ENCODE measurements at regions not wholly inside any gene's neighbourhood (a gene's known extent, or its start where the extent isn't known, plus 50 kb on each side); places are given as distances from the start of the nearest gene placed in this dataset.
A peak's percentile ranks its signal among the peaks of the same experiment; 100 is the strongest.

- TF ChIP-seq, protein P1, sequence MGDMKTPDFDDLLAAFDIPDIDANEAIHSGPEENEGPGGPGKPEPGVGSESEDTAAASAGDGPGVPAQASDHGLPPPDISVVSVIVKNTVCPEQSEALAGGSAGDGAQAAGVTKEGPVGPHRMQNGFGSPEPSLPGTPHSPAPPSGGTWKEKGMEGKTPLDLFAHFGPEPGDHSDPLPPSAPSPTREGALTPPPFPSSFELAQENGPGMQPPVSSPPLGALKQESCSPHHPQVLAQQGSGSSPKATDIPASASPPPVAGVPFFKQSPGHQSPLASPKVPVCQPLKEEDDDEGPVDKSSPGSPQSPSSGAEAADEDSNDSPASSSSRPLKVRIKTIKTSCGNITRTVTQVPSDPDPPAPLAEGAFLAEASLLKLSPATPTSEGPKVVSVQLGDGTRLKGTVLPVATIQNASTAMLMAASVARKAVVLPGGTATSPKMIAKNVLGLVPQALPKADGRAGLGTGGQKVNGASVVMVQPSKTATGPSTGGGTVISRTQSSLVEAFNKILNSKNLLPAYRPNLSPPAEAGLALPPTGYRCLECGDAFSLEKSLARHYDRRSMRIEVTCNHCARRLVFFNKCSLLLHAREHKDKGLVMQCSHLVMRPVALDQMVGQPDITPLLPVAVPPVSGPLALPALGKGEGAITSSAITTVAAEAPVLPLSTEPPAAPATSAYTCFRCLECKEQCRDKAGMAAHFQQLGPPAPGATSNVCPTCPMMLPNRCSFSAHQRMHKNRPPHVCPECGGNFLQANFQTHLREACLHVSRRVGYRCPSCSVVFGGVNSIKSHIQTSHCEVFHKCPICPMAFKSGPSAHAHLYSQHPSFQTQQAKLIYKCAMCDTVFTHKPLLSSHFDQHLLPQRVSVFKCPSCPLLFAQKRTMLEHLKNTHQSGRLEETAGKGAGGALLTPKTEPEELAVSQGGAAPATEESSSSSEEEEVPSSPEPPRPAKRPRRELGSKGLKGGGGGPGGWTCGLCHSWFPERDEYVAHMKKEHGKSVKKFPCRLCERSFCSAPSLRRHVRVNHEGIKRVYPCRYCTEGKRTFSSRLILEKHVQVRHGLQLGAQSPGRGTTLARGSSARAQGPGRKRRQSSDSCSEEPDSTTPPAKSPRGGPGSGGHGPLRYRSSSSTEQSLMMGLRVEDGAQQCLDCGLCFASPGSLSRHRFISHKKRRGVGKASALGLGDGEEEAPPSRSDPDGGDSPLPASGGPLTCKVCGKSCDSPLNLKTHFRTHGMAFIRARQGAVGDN (IDR thresholded peaks at IDR 0.05), result 0 out of 2 replicates have a peak, but pooled peaks have one; percentile 22
- TF ChIP-seq RBBP5 (conservative IDR thresholded peaks at IDR 0.05), result no peak
- TF ChIP-seq STAT1 (conservative IDR thresholded peaks at IDR 0.05), result no peak
- TF ChIP-seq BRCA1 (IDR thresholded peaks at IDR 0.05; ENCODE audit: low read depth, low read length), result no peak
- no peak for TF ChIP-seq RCOR1 (conservative IDR thresholded peaks at IDR 0.05; ENCODE audit: low read depth, low read length)
- TF ChIP-seq RELA (IDR thresholded peaks at IDR 0.05; ENCODE audit: borderline replicate concordance, partially characterized antibody), result no peak
- no peak for TF ChIP-seq REST (IDR thresholded peaks at IDR 0.05; ENCODE audit: low read depth, low read length)
- TF ChIP-seq CBX5 (IDR thresholded peaks at IDR 0.05; ENCODE audit: low read depth), result no peak
- TF ChIP-seq ZNF217 (IDR thresholded peaks at IDR 0.05), result no peak
- TF ChIP-seq HSF1 (IDR thresholded peaks at IDR 0.05; ENCODE audit: low read depth, low read length), result no peak
- TF ChIP-seq NRF1 (conservative IDR thresholded peaks at IDR 0.05; ENCODE audit: low read depth, low read length), result no peak
- TF ChIP-seq KLF5 (IDR thresholded peaks at IDR 0.05; ENCODE audit: partially characterized antibody), result no peak
- TF ChIP-seq DPF2 (IDR thresholded peaks at IDR 0.05), result no peak
- TF ChIP-seq MAX (IDR thresholded peaks at IDR 0.05; ENCODE audit: low read depth, low read length), result no peak
- peak; percentile 34 to 41; a peak in 3 of 4 replicates for TF ChIP-seq EP300 (IDR thresholded peaks at IDR 0.05; ENCODE audit: borderline replicate concordance in 1 of 2, control insufficient read depth in 1 of 2, low read depth in 2 of 2, low read length in 2 of 2)
- TF ChIP-seq NFXL1 (IDR thresholded peaks at IDR 0.05; ENCODE audit: borderline replicate concordance), result no peak
- no peak for TF ChIP-seq NBN (IDR thresholded peaks at IDR 0.05)
- no peak for TF ChIP-seq CREB1 (IDR thresholded peaks at IDR 0.05; ENCODE audit: low read depth)
- TF ChIP-seq, protein P2, sequence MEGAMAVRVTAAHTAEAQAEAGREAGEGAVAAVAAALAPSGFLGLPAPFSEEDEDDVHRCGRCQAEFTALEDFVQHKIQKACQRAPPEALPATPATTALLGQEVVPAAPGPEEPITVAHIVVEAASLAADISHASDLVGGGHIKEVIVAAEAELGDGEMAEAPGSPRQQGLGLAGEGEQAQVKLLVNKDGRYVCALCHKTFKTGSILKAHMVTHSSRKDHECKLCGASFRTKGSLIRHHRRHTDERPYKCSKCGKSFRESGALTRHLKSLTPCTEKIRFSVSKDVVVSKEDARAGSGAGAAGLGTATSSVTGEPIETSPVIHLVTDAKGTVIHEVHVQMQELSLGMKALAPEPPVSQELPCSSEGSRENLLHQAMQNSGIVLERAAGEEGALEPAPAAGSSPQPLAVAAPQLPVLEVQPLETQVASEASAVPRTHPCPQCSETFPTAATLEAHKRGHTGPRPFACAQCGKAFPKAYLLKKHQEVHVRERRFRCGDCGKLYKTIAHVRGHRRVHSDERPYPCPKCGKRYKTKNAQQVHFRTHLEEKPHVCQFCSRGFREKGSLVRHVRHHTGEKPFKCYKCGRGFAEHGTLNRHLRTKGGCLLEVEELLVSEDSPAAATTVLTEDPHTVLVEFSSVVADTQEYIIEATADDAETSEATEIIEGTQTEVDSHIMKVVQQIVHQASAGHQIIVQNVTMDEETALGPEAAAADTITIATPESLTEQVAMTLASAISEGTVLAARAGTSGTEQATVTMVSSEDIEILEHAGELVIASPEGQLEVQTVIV (IDR thresholded peaks at IDR 0.05; ENCODE audit: borderline replicate concordance, partially characterized antibody), result no peak
Observed at GRCh38 chr3:59381282-59381681, 331.5 kb upstream of the CFAP20DC start (continued).
